HUDEP-2 (cell line): ENCODE measurements at regions not wholly inside any gene's neighbourhood (a gene's known extent, or its start where the extent isn't known, plus 50 kb on each side); places are given as distances from the start of the nearest gene placed in this dataset.

Experiments used
- DNase-seq, 76 experiments: peaks; one replicate each; lab custom pipeline; 2025; ENCODE audit not compliant: unreplicated experiment in 76 of 76; lab: John Stamatoyannopoulos, UW

GRCh38 chr4:32148111-32148666, 1428.0 kb downstream of the PCDH7 start:
- no peak for DNase-seq

- DNase-seq, result no peak
These were observed 1438.8 kb downstream of the PCDH7 start for GRCh38 chr4:32158961-32159360.

- no peak for DNase-seq
These were observed 1441.2 kb downstream of the PCDH7 start for GRCh38 chr4:32161392-32161791.

DNA sequence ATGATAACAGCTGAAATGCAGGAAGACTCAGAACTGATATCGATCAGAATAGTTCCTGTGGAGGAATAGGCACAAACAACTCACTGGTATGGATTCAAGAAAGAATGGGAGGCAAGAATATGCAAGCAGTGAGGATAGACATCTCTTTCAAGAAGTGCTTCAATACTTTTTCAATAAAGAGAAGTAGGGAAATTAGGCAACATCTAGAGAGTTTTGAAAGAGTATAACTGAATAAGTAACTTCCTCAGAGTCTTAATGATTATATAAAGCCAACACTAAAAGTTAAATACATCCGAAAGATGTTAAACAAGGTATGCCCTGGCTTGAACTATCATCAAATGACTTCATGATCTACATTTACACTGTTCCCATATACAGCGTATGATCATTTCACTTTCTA, 1443.0 kb downstream of the PCDH7 start:
- DNase-seq, result no peak

GRCh38 chr4:32169841-32170240, 1449.7 kb downstream of the PCDH7 start:
- DNase-seq, result no peak

DNA sequence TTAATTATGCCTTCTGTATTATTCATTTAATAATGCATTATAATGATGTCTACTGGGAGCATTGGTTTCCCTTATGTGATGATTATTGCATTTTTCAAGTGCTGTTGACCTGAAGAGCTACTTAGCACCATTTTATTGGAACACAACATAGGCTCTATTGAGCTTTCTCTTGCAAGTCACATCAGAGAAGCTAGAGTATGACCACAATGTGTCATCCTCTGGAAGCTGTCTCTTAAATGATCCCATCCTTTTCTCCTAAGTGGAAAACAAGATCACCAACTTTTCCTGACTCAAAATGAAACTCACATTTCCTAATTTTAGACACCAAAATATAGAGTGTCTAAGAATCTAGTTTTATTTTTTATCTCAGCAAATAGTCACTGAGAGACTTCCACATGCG, 1451.9 kb downstream of the PCDH7 start:
- DNase-seq, result no peak

- no peak for DNase-seq
These were observed 1452.6 kb downstream of the PCDH7 start for GRCh38 chr4:32172761-32173160.

DNA sequence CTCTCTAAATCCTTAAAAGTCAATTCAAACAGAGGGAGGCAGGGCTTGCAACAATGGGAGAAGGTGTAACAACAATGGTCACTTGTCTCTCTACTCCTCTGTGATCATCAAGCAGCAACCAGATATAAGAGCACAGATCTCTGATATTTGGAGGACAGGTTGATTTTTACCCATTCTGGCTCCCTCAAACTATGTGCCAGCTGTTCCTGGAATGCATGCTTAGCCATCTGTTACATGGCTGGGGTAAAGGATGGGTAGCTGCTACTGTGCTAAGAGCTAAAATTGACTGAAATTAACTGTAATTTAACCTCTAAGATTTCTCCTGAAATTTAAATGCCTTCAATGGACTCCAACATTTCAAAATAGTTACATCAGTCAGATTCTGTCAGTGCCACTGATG, 1459.9 kb downstream of the PCDH7 start:
- no peak for DNase-seq

DNA sequence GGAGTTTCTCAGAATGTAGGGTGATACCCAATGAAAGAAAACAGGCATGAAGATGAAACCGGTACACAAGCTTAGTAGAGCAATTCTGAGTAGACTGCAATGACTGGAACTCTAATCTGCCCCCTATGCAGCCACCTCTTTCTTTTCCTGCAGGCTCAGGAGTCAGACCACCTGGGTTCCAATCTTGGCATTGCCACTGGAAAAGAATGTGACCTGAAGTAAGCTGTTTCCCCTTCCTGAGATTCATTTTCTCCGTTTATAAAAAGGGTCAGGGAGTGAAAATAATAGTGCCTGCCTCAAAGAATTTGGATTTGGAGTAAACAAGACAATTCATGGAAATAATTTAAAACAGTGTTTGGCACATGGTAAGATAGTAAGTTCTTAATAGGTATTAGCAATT, 1464.0 kb downstream of the PCDH7 start:
- DNase-seq, result no peak

- DNase-seq, result no peak
These were observed 1469.0 kb downstream of the PCDH7 start for GRCh38 chr4:32189130-32189529.

DNA sequence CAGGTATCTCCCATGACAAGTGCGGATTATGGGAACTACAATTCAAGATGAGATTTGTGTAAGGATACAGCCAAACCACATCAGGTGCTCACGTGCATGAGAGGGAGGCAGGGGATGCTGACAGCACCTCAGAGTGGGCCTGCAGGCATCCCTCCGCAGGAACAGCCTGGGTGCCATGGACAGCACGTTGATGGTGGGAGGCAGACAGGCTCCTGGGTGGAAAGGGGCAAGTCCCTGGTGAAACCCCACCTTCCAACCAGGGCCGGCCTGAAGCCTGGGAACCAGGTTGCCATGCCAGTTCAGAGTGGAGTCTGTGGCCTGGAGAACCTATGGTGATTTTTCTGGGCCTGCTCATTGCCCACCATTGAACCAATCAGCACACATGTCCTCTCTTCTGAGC, 1469.6 kb downstream of the PCDH7 start:
- DNase-seq, result no peak

DNA sequence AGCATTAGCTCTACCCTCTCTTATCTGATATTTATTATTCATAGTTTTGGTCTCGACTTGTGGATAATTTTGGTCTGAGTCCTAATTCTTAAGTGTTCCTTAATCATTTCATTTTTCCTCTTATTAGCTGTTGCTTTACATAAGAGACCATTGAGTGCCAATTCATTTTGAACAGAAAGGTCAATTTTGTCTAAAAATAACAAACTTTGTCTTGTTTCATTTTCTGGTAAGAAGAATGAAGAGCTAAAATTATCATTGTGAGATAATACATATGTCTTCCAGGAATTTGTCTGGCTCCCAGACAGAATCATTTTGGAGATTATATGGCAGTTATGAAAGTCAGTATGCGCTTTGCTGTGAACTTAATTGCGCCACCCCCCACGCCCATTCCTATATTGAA, 1471.8 kb downstream of the PCDH7 start:
- no peak for DNase-seq

GRCh38 chr4:32192363-32192762, 1472.2 kb downstream of the PCDH7 start:
- no peak for DNase-seq

DNA sequence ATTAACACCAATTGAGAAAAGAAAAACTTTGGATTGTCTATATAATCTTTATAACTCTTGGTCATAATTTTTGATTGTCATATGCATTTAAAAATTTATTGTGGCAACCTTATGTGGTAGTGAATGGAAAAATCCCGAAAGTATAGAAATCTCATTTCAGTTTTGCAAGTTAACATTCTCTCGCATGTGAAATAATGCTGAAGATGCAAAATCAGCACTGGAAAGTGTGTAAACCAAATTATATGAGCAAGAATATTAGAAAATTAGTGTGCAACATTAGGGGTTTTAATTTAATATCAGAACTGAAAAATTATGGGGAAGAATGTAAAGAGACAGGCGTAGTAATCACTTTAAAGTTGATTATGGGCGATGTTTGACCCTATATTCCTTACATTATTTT, 1472.8 kb downstream of the PCDH7 start:
- no peak for DNase-seq

DNA sequence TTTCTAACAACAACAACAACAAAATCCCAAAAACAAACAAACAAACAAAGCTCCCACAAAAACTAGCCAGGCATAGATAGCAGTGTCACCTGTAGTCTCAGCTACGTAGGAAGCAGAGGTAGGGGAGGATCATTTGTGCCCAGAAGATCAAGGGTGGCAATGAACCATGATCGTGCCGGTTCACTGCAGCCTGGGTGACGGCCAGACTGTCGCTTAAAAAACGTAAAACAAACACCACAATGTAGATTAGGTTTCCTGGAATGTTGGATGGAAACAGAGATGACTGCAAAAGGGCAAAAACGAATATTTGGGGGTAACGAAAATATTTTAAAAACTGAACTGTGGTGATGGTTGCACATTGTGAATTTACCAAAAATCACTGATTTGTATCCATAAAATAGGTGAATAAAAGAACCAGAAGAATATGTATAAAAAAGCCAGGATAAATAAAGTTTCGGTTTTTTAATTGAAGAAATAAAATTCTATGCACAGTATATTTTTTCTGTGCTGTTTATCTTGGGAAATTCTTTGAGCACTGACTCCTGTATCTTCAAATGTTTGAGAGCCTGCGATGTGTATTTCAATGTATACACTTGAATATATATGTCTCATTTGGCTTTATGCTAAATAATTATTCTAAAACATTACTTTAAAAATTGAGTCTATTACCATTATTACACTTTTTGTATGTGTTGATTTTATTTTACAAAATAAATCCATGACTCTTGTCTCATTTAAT, 1477.0 kb downstream of the PCDH7 start:
- no peak for DNase-seq

GRCh38 chr4:32199639-32200038, 1479.5 kb downstream of the PCDH7 start:
- DNase-seq, result no peak

DNA sequence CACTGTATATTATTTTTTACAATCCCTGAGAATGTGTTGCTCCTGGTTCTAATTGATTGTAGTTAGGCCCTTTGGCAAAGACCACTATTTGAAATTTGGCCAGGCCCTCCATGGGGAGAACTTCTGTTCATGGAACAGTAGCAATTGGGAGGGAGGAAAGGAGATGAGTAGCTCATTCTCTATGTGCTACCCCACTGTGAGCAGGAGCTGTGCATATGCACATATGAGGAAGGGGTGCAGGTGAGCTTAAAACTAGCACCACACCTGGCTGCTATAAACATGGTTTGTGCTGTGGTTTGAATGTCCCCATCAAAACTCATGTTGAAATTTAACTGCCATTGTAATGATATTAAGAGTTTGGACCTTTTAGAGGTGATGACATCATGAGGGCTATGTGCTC, 1483.2 kb downstream of the PCDH7 start:
- DNase-seq, result no peak

DNA sequence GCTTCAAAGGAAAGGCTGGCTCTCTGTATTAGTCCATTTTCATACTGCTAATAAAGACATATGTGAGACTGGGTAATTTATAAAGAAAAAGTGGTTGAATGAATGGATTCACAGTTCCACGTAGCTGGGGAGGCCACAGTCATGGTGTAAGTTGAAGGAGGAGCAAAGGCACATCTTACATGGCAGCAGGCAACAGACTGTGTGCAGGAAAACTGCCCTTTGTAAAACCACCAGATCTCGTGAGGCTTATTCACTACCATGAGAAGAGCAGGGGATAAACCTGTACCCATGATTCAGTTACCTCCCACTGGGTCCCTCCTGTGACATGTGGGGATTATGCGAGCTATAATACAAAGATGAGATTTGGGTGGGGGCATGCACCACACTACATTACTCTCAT, 1486.6 kb downstream of the PCDH7 start:
- DNase-seq, result no peak

GRCh38 chr4:32207456-32207855, 1487.3 kb downstream of the PCDH7 start:
- DNase-seq, result no peak

- no peak for DNase-seq
These were observed 1495.1 kb downstream of the PCDH7 start for GRCh38 chr4:32215277-32215676.

GRCh38 chr4:32216502-32216901, 1496.3 kb downstream of the PCDH7 start:
- no peak for DNase-seq

GRCh38 chr4:32219306-32220075, 1499.3 kb downstream of the PCDH7 start:
- DNase-seq, result no peak
